H1 (cell line): ENCODE measurements at regions not wholly inside any gene's neighbourhood (a gene's known extent, or its start where the extent isn't known, plus 50 kb on each side); places are given as distances from the start of the nearest gene placed in this dataset.

Experiments
- CBX5 ChIP-seq: fragments of 300-800, 300-1000 bp; sonication (generic); IDR thresholded peaks from 2 replicates; pipeline ENCODE4 v1.7.1; 2016; ENCODE audit warnings: antibody characterized with exemption, low read length, low read depth
- FOSL1 ChIP-seq: IDR thresholded peaks from 2 replicates; pipeline ENCODE4 v1.6.1; 2011; ENCODE audit warnings: mild to moderate bottlenecking, low read depth, low read length, moderate library complexity; ENCODE audit not compliant: insufficient read depth
- HDAC2 ChIP-seq, 2 experiments: fragments of 300-600 bp in 1 of 2; sonication (generic) in 1 of 2; IDR thresholded peaks; 2 replicates each; pipeline ENCODE4 v1.6.1; 2011 to 2012; ENCODE audit warnings: low read depth in 2 of 2, low read length in 2 of 2, mild to moderate bottlenecking in 2 of 2, moderate library complexity in 2 of 2, borderline replicate concordance in 1 of 2, inconsistent platforms in 1 of 2
- KDM5A ChIP-seq: fragments of 200-600 bp; IDR thresholded peaks from 2 replicates; pipeline ENCODE4 v1.7.1; 2012; ENCODE audit warnings: mild to moderate bottlenecking, low read length, inconsistent platforms, mixed read lengths
- NANOG ChIP-seq: IDR thresholded peaks from 2 replicates; pipeline ENCODE4 v1.6.1; 2011; ENCODE audit warnings: low read length, low read depth, mild to moderate bottlenecking, inconsistent platforms; ENCODE audit not compliant: insufficient read depth, poor library complexity, severe bottlenecking
- RXRA ChIP-seq: IDR thresholded peaks from 2 replicates; pipeline ENCODE4 v1.6.1; 2011; ENCODE audit warnings: low read depth, mild to moderate bottlenecking, low read length, moderate library complexity; ENCODE audit not compliant: insufficient read depth
- YY1 ChIP-seq: IDR thresholded peaks from 2 replicates; pipeline ENCODE4 v1.6.1; 2011; ENCODE audit warnings: low read depth, mild to moderate bottlenecking, low read length
- TF ChIP-seq, protein P1 (sequence below): IDR thresholded peaks from 2 replicates; pipeline ENCODE4 v1.6.1; 2012; ENCODE audit warnings: inconsistent platforms
- TF ChIP-seq, protein P2 (sequence below): IDR thresholded peaks from 2 replicates; pipeline ENCODE4 v1.6.1; 2012; ENCODE audit warnings: low read length, inconsistent platforms

DNA sequence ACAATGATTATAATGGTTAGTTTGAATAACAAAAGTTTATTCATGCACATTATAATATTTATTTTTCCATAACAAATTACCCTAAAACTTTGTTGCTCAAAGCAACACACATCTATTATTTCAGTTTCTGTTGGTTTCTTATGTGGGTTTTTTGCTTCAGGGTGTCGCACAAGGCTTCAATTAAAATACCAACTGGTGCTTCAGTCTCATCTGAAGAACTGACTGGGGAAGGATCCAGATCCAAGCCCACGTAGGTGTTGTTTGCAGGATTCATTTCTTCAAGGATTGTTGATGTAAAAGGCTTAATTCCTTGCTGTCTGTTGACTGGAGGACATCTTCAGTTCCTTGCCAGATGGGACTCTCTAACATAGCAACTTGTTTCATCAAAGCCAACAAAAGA, 747.2 kb upstream of the PCDH20 start (continued):
- no peak for TF ChIP-seq RXRA
- TF ChIP-seq YY1, result no peak
- no peak for TF ChIP-seq KDM5A
- TF ChIP-seq CBX5, result no peak
- no peak for TF ChIP-seq HDAC2 (IDR thresholded peaks at IDR 0.05; ENCODE audit: borderline replicate concordance in 1 of 2, low read depth in 2 of 2, low read length in 2 of 2)
- TF ChIP-seq FOSL1, result no peak
- TF ChIP-seq, protein P1, sequence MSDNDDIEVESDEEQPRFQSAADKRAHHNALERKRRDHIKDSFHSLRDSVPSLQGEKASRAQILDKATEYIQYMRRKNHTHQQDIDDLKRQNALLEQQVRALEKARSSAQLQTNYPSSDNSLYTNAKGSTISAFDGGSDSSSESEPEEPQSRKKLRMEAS, result no peak
- no peak for TF ChIP-seq NANOG
- TF ChIP-seq, protein P2, sequence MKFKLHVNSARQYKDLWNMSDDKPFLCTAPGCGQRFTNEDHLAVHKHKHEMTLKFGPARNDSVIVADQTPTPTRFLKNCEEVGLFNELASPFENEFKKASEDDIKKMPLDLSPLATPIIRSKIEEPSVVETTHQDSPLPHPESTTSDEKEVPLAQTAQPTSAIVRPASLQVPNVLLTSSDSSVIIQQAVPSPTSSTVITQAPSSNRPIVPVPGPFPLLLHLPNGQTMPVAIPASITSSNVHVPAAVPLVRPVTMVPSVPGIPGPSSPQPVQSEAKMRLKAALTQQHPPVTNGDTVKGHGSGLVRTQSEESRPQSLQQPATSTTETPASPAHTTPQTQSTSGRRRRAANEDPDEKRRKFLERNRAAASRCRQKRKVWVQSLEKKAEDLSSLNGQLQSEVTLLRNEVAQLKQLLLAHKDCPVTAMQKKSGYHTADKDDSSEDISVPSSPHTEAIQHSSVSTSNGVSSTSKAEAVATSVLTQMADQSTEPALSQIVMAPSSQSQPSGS, result no peak
